CD4-positive, alpha-beta memory T cell (primary cell): ENCODE measurements at regions not wholly inside any gene's neighbourhood (a gene's known extent, or its start where the extent isn't known, plus 50 kb on each side); places are given as distances from the start of the nearest gene placed in this dataset.

Experiments
- CTCF ChIA-PET: fragments of 350-600 bp; sonication (Branson Sonifier 250); formaldehyde crosslinking; loops from one replicate; lab custom pipeline; 2021; ENCODE audit warnings: inconsistent platforms; ENCODE audit not compliant: partially characterized antibody; lab: Charles Lee
- POLR2A ChIA-PET: fragments of 350-600 bp; sonication (Branson Sonifier 250); formaldehyde crosslinking; loops from one replicate; lab custom pipeline; 2021; ENCODE audit not compliant: partially characterized antibody; lab: Charles Lee
- DNase-seq, 5 donors: peaks; one replicate each; pipeline versions ENCODE4 v3.0.0 to v3.0.0-alpha.2; 2020 to 2022; ENCODE audit warnings: mixed read lengths in 1 of 5
- H3K27ac ChIP-seq: one replicate; pipeline ENCODE4 v1.7.0; 2013; ENCODE audit warnings: low read depth, low read length
- H3K27me3 ChIP-seq: 2 replicates; pipeline ENCODE4 v1.7.0; 2013; ENCODE audit warnings: mild to moderate bottlenecking, low read length, moderate library complexity; ENCODE audit not compliant: insufficient read depth
- H3K36me3 ChIP-seq: 2 replicates; pipeline ENCODE4 v1.7.0; 2013; ENCODE audit warnings: mild to moderate bottlenecking, low read length, moderate library complexity; ENCODE audit not compliant: insufficient read depth
- H3K4me1 ChIP-seq: 2 replicates; pipeline ENCODE4 v1.7.0; 2013; ENCODE audit warnings: mild to moderate bottlenecking, low read length, moderate library complexity; ENCODE audit not compliant: insufficient read depth
- H3K4me3 ChIP-seq, 2 donors: one replicate each; pipeline ENCODE4 v1.7.0; 2013; ENCODE audit warnings: low read length in 2 of 2, mild to moderate bottlenecking in 1 of 2
- H3K9me3 ChIP-seq, 2 donors: one replicate each; pipeline ENCODE4 v1.7.0; 2013; ENCODE audit warnings: low read length in 2 of 2, control low read depth in 1 of 2; ENCODE audit not compliant: control insufficient read depth in 1 of 2
- H3K27ac Mint-ChIP-seq, 7 donors: one replicate each; pipeline ENCODE4 v1.8.0; 2020 to 2021; ENCODE audit warnings: mixed read lengths in 7 of 7, mild to moderate bottlenecking in 6 of 7, inconsistent platforms in 3 of 7, moderate library complexity in 3 of 7
- H3K27me3 Mint-ChIP-seq, 2 donors: one replicate each; pipeline ENCODE4 v1.8.0; 2020 to 2021; ENCODE audit warnings: mixed read lengths in 2 of 2
- H3K36me3 Mint-ChIP-seq, 2 donors: one replicate each; pipeline ENCODE4 v1.8.0; 2020 to 2021; ENCODE audit warnings: mixed read lengths in 2 of 2, inconsistent platforms in 1 of 2, mild to moderate bottlenecking in 1 of 2
- H3K4me1 Mint-ChIP-seq, 4 donors: one replicate each; pipeline ENCODE4 v1.8.0; 2020 to 2021; ENCODE audit warnings: mixed read lengths in 4 of 4, mild to moderate bottlenecking in 1 of 4
- H3K4me3 Mint-ChIP-seq, 8 donors: one replicate each; pipeline ENCODE4 v1.8.0; 2020 to 2021; ENCODE audit warnings: mixed read lengths in 8 of 8, mild to moderate bottlenecking in 7 of 8, moderate library complexity in 6 of 8, inconsistent platforms in 3 of 8
- H3K9me3 Mint-ChIP-seq, 8 donors: one replicate each; pipeline ENCODE4 v1.8.0; 2020 to 2021; ENCODE audit warnings: mixed read lengths in 8 of 8, mild to moderate bottlenecking in 5 of 8, inconsistent platforms in 3 of 8, moderate library complexity in 1 of 8
- intact Hi-C: fragments of 100-400 bp; cut with micrococcal nuclease; formaldehyde crosslinking; loops from one replicate; pipeline ENCODE4 v1.15.1; 2023

DNA sequence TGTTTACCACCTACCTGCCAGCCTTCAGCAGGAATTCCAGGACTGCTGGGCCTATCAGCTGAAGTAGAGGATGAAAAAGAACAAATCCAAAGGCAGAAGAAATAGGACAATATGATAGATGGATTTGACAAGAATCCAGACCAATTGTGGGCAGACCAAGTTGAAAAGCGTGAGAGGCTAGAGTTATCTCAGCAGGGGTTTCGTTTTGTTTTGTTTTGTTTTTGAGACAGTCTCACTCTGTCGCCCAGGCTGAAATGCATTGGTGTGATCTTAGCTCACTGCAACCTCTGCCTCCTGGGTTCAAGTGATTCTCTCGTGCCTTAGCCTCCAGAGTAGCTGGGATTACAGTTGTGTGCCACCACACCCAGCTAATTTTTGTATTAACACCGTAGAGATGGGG, 113.2 kb downstream of the PALM2AKAP2 start:
- ChIA-PET CTCF (interaction anchor here (0.6 to 2.3 kb wide), 3 partner anchors 10 to 165 kb away, joined by 4 to 13 read pairs (median 5); no protein-coding TSS in a partner anchor), POLR2A (no interaction called here)
- Histone ChIP-seq H3K27ac (no peak overlapping the region), H3K27me3 (no peaks in the 10 kb centered on the region), H3K4me3 (no peak overlapping the region), H3K9me3 (no peaks in the 10 kb centered on the region), H3K4me1 (no peaks in the 10 kb centered on the region), H3K36me3 (no peaks in the 10 kb centered on the region)
- intact Hi-C loops: no loop called here
- H3K4me3 Mint-ChIP-seq: peak overlapping the region in 3 of 8 donors; percentile 17 to 71 (median 68)
- no peaks in the 10 kb centered on the region for H3K36me3 Mint-ChIP-seq
- H3K4me1 Mint-ChIP-seq: peaks cover 4 to 31% (median 13%) of the 10 kb centered on the region in 4 donors
- peaks cover 0 to 2% (median 0%) of the 10 kb centered on the region in 8 donors for H3K9me3 Mint-ChIP-seq
- H3K27me3 Mint-ChIP-seq: no peaks in the 10 kb centered on the region
- peak overlapping the region in 2 of 7 donors; percentile 46 to 73 for H3K27ac Mint-ChIP-seq
- no peak for DNase-seq

DNA sequence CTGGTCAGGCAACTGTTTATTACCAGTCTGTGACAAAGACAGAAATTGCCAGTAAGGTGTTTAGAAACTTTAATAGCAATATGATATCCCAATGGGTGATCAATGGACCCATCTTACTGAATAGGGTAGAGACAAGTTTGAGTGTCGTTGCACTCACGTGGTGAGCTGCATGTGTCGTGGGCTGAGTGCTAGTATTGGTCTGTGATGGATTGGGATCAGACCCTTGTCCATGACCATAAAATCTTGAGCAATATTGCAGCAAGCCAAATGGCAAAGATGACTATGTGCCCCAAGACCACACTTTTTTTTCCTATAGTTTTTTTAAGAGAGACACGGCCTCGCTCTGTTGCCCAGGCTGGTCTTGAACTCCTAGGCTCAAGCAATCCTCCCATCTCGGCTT, 114.5 kb downstream of the PALM2AKAP2 start:
- no peak overlapping the region for H3K27ac Mint-ChIP-seq
- Histone ChIP-seq H3K36me3 (no peaks in the 10 kb centered on the region), H3K27me3 (no peaks in the 10 kb centered on the region), H3K9me3 (no peaks in the 10 kb centered on the region), H3K4me1 (no peaks in the 10 kb centered on the region), H3K27ac (no peak overlapping the region), H3K4me3 (no peak overlapping the region)
- ChIA-PET CTCF (interaction anchor here (0.7 kb wide), 1 partner anchor 328 kb away, joined by 3 read pairs; no protein-coding TSS in a partner anchor), POLR2A (no interaction called here)
- peaks cover 3 to 21% (median 7%) of the 10 kb centered on the region in 4 donors for H3K4me1 Mint-ChIP-seq
- H3K27me3 Mint-ChIP-seq: peaks cover 0 to 2% of the 10 kb centered on the region in 2 donors
- H3K9me3 Mint-ChIP-seq: peaks cover 0 to 2% (median 0%) of the 10 kb centered on the region in 8 donors
- intact Hi-C loops: no loop called here
- no peaks in the 10 kb centered on the region for H3K36me3 Mint-ChIP-seq
- H3K4me3 Mint-ChIP-seq: no peak overlapping the region
- no peak for DNase-seq

DNA sequence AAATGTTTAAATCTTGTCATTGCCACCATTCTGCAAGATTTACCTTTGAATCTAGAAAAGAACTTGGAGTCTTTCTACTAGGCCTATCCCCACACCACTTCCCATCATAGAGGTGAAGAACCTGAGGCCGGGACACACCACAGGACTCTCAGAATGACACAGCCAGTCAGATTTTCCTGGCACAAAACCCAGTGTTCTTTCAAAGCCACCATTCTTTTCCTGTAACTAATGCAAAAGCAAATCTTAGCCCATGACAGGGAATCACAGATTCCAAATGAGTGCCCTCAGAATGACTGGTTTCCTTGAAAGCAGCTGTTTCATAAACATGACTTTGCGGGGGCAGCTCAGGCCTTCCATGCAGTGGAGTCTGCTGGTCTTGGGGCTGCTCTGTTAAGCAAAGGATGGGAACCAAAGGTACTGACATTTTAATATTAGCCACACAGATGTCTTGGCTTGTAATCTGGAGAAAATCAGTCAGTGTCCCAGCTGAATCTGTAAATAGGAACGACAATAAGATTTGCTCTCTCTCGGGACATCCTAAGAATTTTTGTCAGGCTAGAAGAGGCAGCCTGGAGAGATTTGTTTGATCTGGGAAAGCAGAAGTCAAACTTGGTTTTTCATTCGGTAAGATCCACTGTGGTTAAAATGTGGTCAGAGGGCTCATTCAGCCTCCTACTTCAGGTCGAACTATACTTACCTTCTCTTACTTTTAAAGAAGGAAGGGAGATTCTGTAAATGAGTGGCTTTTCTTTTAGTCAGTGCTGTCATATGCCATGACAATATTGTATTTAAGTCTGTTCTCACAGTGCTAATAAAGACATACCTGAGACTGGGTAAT, 115.1 kb downstream of the PALM2AKAP2 start:
- Histone ChIP-seq H3K9me3 (no peaks in the 10 kb centered on the region), H3K27me3 (no peaks in the 10 kb centered on the region), H3K36me3 (no peaks in the 10 kb centered on the region), H3K27ac (no peak overlapping the region), H3K4me1 (no peaks in the 10 kb centered on the region), H3K4me3 (no peak overlapping the region)
- peak overlapping the region in 1 of 7 donors; percentile 7 for H3K27ac Mint-ChIP-seq
- intact Hi-C loops: no loop called here
- ChIA-PET POLR2A (no interaction called here), CTCF (no interaction called here)
- H3K27me3 Mint-ChIP-seq: peaks cover 0 to 2% of the 10 kb centered on the region in 2 donors
- DNase-seq: no peak
- H3K4me3 Mint-ChIP-seq: peak overlapping the region in 1 of 8 donors; percentile 13
- peaks cover 0 to 2% (median 0%) of the 10 kb centered on the region in 8 donors for H3K9me3 Mint-ChIP-seq
- peaks cover 0 to 14% (median 5%) of the 10 kb centered on the region in 4 donors for H3K4me1 Mint-ChIP-seq
- H3K36me3 Mint-ChIP-seq: no peaks in the 10 kb centered on the region

DNA sequence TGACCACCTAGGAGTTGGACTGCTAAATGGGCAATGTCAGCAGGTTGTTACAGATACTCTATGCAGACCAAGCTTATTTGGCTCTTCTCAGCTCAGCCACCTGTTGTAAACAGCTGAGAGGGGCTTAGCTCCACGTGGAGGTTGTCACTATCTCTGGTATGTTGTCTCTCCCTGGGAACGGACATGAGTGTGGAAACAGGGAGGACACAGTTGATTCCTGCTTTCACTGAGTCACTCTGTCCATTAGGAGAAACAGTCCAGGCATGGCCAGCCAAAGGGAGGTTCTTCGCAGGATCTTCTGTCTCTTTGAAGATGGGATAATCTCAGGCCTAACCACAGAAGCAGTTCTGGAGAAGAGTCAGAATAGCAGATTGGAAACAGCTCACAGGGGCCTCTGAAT, 121.2 kb downstream of the PALM2AKAP2 start:
- no peaks in the 10 kb centered on the region for H3K36me3 ChIP-seq
- H3K9me3 ChIP-seq: no peaks in the 10 kb centered on the region
- H3K4me3 ChIP-seq: no peak overlapping the region
- H3K27ac ChIP-seq: no peak overlapping the region
- no peak overlapping the region for H3K27ac Mint-ChIP-seq
- DNase-seq: no peak
- ChIA-PET CTCF (interaction anchor here (0.8 to 10.1 kb wide), 7 partner anchors 20 to 318 kb away, joined by 3 to 262 read pairs (median 21); no protein-coding TSS in a partner anchor), POLR2A (no interaction called here)
- intact Hi-C loops: no loop called here
- H3K27me3 ChIP-seq: no peaks in the 10 kb centered on the region
- H3K9me3 Mint-ChIP-seq: no peaks in the 10 kb centered on the region
- peaks cover 0 to 3% (median 0%) of the 10 kb centered on the region in 4 donors for H3K4me1 Mint-ChIP-seq
- H3K36me3 Mint-ChIP-seq: no peaks in the 10 kb centered on the region
- no peak overlapping the region for H3K4me3 Mint-ChIP-seq
- peaks cover 0 to 2% of the 10 kb centered on the region in 2 donors for H3K27me3 Mint-ChIP-seq
- no peaks in the 10 kb centered on the region for H3K4me1 ChIP-seq

DNA sequence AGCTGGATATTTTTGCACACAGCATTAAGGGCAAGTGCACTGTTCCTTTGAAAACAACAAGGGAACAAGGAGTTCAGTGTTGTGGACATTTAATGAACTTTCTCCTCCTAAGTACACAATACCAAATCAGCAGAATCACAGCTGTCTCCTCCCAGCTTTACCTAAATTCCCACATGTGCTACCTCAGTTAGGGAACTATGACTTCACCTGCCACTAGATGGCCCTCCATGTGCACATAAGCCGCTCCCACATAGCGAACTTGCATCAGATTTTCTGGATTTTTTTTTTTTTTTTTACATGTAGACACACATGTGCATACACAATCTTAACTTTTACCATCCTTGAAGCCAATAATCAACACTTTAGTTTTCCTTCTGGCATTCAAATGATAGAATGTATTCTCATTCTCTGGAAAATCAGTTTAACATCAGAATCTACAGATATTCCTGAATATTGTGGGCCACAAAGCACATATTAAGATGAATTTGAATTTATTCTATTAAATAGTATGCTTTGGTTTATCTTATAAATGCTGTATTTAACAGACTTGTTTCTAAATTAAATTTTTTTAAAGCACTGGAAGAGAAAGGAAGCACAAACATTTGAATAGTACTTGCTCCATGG, 123.6 kb downstream of the PALM2AKAP2 start:
- no peaks in the 10 kb centered on the region for H3K36me3 Mint-ChIP-seq
- peaks cover 0 to 5% (median 0%) of the 10 kb centered on the region in 4 donors for H3K4me1 Mint-ChIP-seq

DNA sequence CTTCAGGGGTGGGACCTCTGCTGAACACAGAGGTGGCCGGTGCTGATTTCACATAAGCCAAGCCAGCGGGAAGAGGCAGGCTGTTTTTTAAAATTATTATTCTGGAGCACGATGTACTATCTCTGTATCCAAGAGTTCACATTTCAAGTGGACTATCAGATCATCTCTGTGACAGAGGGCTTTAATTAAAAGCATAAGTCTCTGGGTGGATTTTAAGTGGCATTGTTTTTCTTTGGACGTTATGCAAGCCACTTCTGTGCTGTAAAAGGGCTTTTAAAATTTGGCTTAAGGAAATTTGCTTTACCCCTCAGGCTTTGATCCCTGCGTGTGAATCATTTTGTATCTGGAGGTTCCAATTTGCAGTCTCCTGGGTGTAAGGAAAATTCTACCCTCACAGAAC, 124.7 kb downstream of the PALM2AKAP2 start:
- H3K27ac Mint-ChIP-seq: no peak overlapping the region
- H3K4me1 Mint-ChIP-seq: peaks cover 0 to 5% (median 0%) of the 10 kb centered on the region in 4 donors
- Histone ChIP-seq H3K4me1 (no peaks in the 10 kb centered on the region), H3K4me3 (no peak overlapping the region), H3K36me3 (no peaks in the 10 kb centered on the region), H3K27me3 (no peaks in the 10 kb centered on the region), H3K9me3 (no peaks in the 10 kb centered on the region), H3K27ac (no peak overlapping the region)
- ChIA-PET POLR2A (no interaction called here), CTCF (interaction anchor here (0.7 to 10.1 kb wide), 12 partner anchors 9 to 314 kb away, joined by 3 to 262 read pairs (median 14); no protein-coding TSS in a partner anchor)
- no peak overlapping the region for H3K4me3 Mint-ChIP-seq
- H3K36me3 Mint-ChIP-seq: no peaks in the 10 kb centered on the region
- peaks cover 0 to 1% (median 0%) of the 10 kb centered on the region in 8 donors for H3K9me3 Mint-ChIP-seq
- DNase-seq: no peak
- H3K27me3 Mint-ChIP-seq: peaks cover 0 to 4% of the 10 kb centered on the region in 2 donors
- intact Hi-C loops: no loop called here

More for the DNA sequence above, 123.6 kb downstream of the PALM2AKAP2 start:
- Mint-ChIP-seq H3K9me3 (peaks cover 0 to 1% (median 0%) of the 10 kb centered on the region in 8 donors), H3K27ac (no peak overlapping the region), H3K4me3 (no peak overlapping the region), H3K27me3 (peaks cover 2 to 4% of the 10 kb centered on the region in 2 donors)
- ChIA-PET POLR2A (interaction anchor here (0.6 to 1.6 kb wide), 5 partner anchors 146 to 247 kb away, joined by 3 to 7 read pairs (median 3); no protein-coding TSS in a partner anchor), CTCF (interaction anchor here (0.7 to 10.1 kb wide), 31 partner anchors 10 to 1387 kb away, joined by 3 to 262 read pairs (median 4); no protein-coding TSS in a partner anchor)
- intact Hi-C loops: loop anchor here (1.0 to 2.0 kb wide), 4 partner anchors 145 to 314 kb away; no protein-coding TSS in a partner anchor
- Histone ChIP-seq H3K9me3 (no peaks in the 10 kb centered on the region), H3K36me3 (no peaks in the 10 kb centered on the region), H3K27me3 (no peaks in the 10 kb centered on the region), H3K27ac (no peak overlapping the region), H3K4me1 (no peaks in the 10 kb centered on the region), H3K4me3 (no peak overlapping the region)
- peak; percentile 51 to 65 (median 58) for DNase-seq
